ENCODE measurements at regions not wholly inside any gene's neighbourhood (a gene's known extent, or its start where the extent isn't known, plus 50 kb on each side); places are given as distances from the start of the nearest gene placed in this dataset.
A peak's percentile ranks its signal among the peaks of the same experiment; 100 is the strongest.

DNA sequence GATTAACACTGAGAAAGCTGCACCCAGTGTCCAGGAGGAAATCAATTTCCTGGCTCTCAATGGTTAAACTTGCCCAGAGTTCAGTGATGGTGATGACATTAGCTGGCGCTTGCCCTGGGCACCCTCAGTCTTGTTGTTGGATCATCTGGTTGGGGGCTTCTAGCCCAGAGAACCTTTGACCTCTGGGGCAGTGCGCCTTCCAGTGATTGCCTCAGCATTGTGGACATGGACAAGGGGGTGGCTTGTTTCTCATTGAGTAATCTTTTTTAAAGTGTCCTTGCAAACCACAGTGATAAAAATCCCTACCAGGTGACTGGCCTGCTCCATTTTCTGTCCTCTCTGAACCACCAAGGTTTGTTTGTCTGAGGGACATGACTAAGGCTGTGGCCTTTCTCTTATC, 95.6 kb upstream of the USP9Y start:
- no peaks in the 10 kb centered on the region for H3K9me3 ChIP-seq
- H3K4me1 ChIP-seq = no peaks in the 10 kb centered on the region
- no peak overlapping the region for H3K27ac ChIP-seq
- 91 to 100% (median 94%) methylated on average over 1 to 2 of the region's 2 CpGs; no CpG with 5 or more reads in 2 of the 5 donors for WGBS, 5 donors
- intact Hi-C loops (cut with DNase I; ENCODE audit: low total_unique reads) = no loop called here
- no peaks in the 10 kb centered on the region for H3K36me3 ChIP-seq
- TF ChIP-seq, protein P1, sequence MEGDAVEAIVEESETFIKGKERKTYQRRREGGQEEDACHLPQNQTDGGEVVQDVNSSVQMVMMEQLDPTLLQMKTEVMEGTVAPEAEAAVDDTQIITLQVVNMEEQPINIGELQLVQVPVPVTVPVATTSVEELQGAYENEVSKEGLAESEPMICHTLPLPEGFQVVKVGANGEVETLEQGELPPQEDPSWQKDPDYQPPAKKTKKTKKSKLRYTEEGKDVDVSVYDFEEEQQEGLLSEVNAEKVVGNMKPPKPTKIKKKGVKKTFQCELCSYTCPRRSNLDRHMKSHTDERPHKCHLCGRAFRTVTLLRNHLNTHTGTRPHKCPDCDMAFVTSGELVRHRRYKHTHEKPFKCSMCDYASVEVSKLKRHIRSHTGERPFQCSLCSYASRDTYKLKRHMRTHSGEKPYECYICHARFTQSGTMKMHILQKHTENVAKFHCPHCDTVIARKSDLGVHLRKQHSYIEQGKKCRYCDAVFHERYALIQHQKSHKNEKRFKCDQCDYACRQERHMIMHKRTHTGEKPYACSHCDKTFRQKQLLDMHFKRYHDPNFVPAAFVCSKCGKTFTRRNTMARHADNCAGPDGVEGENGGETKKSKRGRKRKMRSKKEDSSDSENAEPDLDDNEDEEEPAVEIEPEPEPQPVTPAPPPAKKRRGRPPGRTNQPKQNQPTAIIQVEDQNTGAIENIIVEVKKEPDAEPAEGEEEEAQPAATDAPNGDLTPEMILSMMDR (IDR thresholded peaks at IDR 0.05) = no peak
- TF ChIP-seq POLR2AphosphoS5 (IDR thresholded peaks at IDR 0.05) = no peak
- no peak for TF ChIP-seq EP300 (IDR thresholded peaks at IDR 0.05)
- no peak for TF ChIP-seq POLR2A (IDR thresholded peaks at IDR 0.05)
- no peak overlapping the region for H3K4me3 ChIP-seq
- DNase-seq = no peak
- H3K27me3 ChIP-seq = no peaks in the 10 kb centered on the region

DNA sequence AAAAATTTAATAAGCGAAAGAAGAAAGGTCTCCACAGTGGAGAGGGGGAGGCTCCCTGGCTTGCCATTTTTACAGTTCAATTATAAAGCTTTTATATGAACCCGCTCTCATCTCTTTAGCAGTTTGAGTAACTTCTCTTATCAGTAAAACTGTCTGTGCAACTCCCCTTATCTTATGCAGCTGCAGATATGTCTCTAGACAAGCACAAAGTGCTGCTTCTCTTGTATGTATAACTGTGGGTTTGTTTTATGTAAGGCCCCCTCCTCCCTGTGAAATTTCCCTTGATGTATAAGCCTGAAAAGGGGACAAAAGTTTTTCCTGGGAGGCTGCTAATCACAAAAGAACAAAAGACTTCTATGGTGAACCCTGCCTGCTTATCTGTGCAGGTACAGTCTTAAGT, 90.2 kb upstream of the USP9Y start:
- DNase-seq = no peak
- Histone ChIP-seq H3K27me3 (no peaks in the 10 kb centered on the region), H3K4me1 (no peaks in the 10 kb centered on the region), H3K36me3 (no peaks in the 10 kb centered on the region), H3K9me3 (no peaks in the 10 kb centered on the region), H3K4me3 (no peak overlapping the region), H3K27ac (no peak overlapping the region)
- intact Hi-C loops (cut with DNase I; ENCODE audit: low total_unique reads) = no loop called here
- TF ChIP-seq POLR2AphosphoS5 (IDR thresholded peaks at IDR 0.05) (no peak), EP300 (IDR thresholded peaks at IDR 0.05) (no peak), POLR2A (IDR thresholded peaks at IDR 0.05) (no peak)
- TF ChIP-seq, protein P1 (IDR thresholded peaks at IDR 0.05) = no peak
- 42 to 59% (median 55%) methylated on average over 2 of the region's 2 CpGs; no CpG with 5 or more reads in 2 of the 5 donors for WGBS, 5 donors

DNA sequence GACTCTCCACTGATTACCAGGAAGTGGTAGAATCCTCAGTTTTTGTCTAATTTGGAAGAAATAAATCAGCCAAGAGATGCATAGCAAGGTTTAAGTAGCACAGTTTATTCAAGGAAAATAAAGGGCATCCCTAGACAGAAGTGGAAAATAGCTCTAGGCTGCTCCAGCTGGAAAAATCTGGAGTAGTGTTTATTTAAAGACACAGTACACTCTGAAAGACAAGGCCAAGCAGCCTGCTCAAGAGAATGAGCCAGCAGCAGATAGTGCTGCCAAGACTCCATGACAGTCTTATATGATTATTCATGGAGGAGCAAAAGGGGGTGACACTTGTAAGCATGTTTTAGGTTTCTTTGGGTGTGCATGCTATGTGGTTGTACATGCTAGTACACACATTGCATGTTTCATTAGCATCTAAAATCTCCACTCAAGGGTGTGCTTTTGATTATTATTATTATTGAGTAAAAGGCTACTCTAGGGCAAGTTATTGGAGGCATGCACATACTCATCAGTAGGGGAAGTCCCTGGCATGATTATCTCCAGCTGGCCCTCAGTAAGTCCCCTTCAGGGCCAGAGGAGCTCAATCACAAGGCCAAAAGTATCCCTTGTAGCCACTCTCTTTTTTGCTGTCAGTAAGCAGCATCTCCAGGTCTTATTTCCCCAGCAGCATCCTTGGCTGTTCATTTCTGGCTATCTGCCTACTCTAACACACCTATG, 85.1 kb upstream of the USP9Y start:
- TF ChIP-seq, protein P1 (IDR thresholded peaks at IDR 0.05) = no peak
- TF ChIP-seq POLR2A (IDR thresholded peaks at IDR 0.05) = no peak
- no peak for TF ChIP-seq EP300 (IDR thresholded peaks at IDR 0.05)
- no peak for TF ChIP-seq POLR2AphosphoS5 (IDR thresholded peaks at IDR 0.05)
- no peaks in the 10 kb centered on the region for H3K9me3 ChIP-seq
- intact Hi-C loops (cut with DNase I; ENCODE audit: low total_unique reads) = no loop called here

DNA sequence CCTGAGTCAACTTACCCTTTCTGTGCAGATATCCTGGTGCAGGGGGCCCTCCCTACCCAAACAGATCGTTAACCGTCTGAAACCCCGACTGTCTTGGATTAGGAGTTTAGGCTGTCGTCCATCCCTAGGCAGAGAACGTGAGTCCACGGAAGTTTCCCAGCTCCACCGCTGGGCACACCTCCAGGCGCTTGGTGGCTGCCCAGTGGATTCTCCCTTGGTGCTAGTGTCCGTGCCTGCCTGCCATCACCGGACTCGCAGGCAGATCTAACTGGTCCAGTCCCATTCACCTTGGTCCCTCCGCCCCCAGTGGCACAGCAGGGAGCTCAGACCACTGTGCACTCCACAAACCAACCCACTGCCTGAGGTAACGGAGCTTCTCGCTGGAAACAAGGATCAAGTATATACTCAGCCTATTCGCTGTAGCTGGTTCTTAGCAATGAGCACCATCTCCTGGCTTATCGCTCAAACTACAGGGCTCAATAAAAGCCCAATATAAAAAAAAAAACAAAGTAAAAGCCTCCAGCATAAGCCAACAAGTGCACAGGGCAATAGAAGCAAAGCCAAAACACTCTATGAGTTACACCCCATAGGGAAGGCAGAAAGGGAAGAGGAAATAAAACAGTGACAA, 79.5 kb upstream of the USP9Y start:
- Histone ChIP-seq H3K9me3 (no peaks in the 10 kb centered on the region), H3K4me1 (no peaks in the 10 kb centered on the region), H3K27ac (no peak overlapping the region), H3K4me3 (no peak overlapping the region), H3K36me3 (no peaks in the 10 kb centered on the region), H3K27me3 (no peaks in the 10 kb centered on the region)
- 6 to 35% (median 31%) methylated on average over 4 to 16 of the region's 16 CpGs; no CpG with 5 or more reads in 2 of the 5 donors for WGBS, 5 donors
- no peak for DNase-seq
- intact Hi-C loops (cut with DNase I; ENCODE audit: low total_unique reads) = no loop called here
- TF ChIP-seq POLR2AphosphoS5 (IDR thresholded peaks at IDR 0.05) (no peak), POLR2A (IDR thresholded peaks at IDR 0.05) (no peak), EP300 (IDR thresholded peaks at IDR 0.05) (no peak)
- TF ChIP-seq, protein P1 (IDR thresholded peaks at IDR 0.05) = peak in 1 of 7 experiments; percentile 16

More for the DNA sequence above, 85.1 kb upstream of the USP9Y start:
- H3K27ac ChIP-seq = no peak overlapping the region
- DNase-seq = no peak
- no peaks in the 10 kb centered on the region for H3K36me3 ChIP-seq
- no peaks in the 10 kb centered on the region for H3K27me3 ChIP-seq
- H3K4me1 ChIP-seq = no peaks in the 10 kb centered on the region
- H3K4me3 ChIP-seq = no peak overlapping the region

Data from stomach (tissue), 8 donors.